ENCODE measurements at regions not wholly inside any gene's neighbourhood (a gene's known extent, or its start where the extent isn't known, plus 50 kb on each side); places are given as distances from the start of the nearest gene placed in this dataset.

- no peak overlapping the region for H3K4me3 ChIP-seq
- no peak for TF ChIP-seq CTCF (IDR thresholded peaks at IDR 0.05)
- TF ChIP-seq POLR2A (IDR thresholded peaks at IDR 0.05), result no peak
- H3K27me3 ChIP-seq, result no peaks in the 10 kb centered on the region
- no peak overlapping the region for H3K27ac ChIP-seq
- WGBS, 2 donors, result 51 to 52% methylated on average over 1 of the region's 1 CpG
- H3K4me1 ChIP-seq, result no peaks in the 10 kb centered on the region
- peaks cover 0 to 4% (median 0%) of the 10 kb centered on the region in 3 donors for H3K9me3 ChIP-seq
- no peaks in the 10 kb centered on the region for H3K36me3 ChIP-seq
- intact Hi-C loops (cut with DNase I), result no loop called here
- no peak for DNase-seq
These were observed 394.4 kb upstream of the PCDH20 start for GRCh38 chr13:61810065-61810464.

GRCh38 chr13:61797397-61797796 is 381.7 kb upstream of the PCDH20 start:
- Histone ChIP-seq H3K9me3 (no peaks in the 10 kb centered on the region), H3K4me1 (no peaks in the 10 kb centered on the region), H3K27me3 (no peaks in the 10 kb centered on the region), H3K27ac (no peak overlapping the region), H3K4me3 (no peak overlapping the region), H3K36me3 (no peaks in the 10 kb centered on the region)
- TF ChIP-seq POLR2A (IDR thresholded peaks at IDR 0.05) (no peak), CTCF (IDR thresholded peaks at IDR 0.05) (no peak)
- WGBS, 2 donors, result 86 to 96% methylated on average over 1 of the region's 1 CpG
- no peak for DNase-seq
- intact Hi-C loops (cut with DNase I), result no loop called here

GRCh38 chr13:61795580-61795979 is 379.9 kb upstream of the PCDH20 start:
- intact Hi-C loops (cut with DNase I), result no loop called here
- Histone ChIP-seq H3K27ac (no peak overlapping the region), H3K27me3 (no peaks in the 10 kb centered on the region), H3K4me1 (no peaks in the 10 kb centered on the region), H3K4me3 (no peak overlapping the region), H3K9me3 (no peaks in the 10 kb centered on the region), H3K36me3 (no peaks in the 10 kb centered on the region)
- no peak for TF ChIP-seq CTCF (IDR thresholded peaks at IDR 0.05)
- no peak for TF ChIP-seq POLR2A (IDR thresholded peaks at IDR 0.05)
- DNase-seq, result no peak
- WGBS, 2 donors, result 57 to 63% methylated on average over 1 of the region's 1 CpG

GRCh38 chr13:61779456-61779855 is 363.8 kb upstream of the PCDH20 start:
- no peak for DNase-seq
- 38 to 62% methylated on average over 3 of the region's 3 CpGs for WGBS, 2 donors
- H3K36me3 ChIP-seq, result no peaks in the 10 kb centered on the region
- H3K27ac ChIP-seq, result no peak overlapping the region
- no peak for TF ChIP-seq CTCF (IDR thresholded peaks at IDR 0.05)
- TF ChIP-seq POLR2A (IDR thresholded peaks at IDR 0.05), result no peak
- no peaks in the 10 kb centered on the region for H3K27me3 ChIP-seq
- H3K4me1 ChIP-seq, result no peaks in the 10 kb centered on the region
- H3K4me3 ChIP-seq, result no peak overlapping the region
- intact Hi-C loops (cut with DNase I), result no loop called here
- no peaks in the 10 kb centered on the region for H3K9me3 ChIP-seq

GRCh38 chr13:61778531-61778930 is 362.9 kb upstream of the PCDH20 start:
- Histone ChIP-seq H3K27me3 (no peaks in the 10 kb centered on the region), H3K9me3 (no peaks in the 10 kb centered on the region), H3K36me3 (no peaks in the 10 kb centered on the region), H3K27ac (no peak overlapping the region), H3K4me1 (no peaks in the 10 kb centered on the region), H3K4me3 (no peak overlapping the region)
- no peak for DNase-seq
- 63 to 69% methylated on average over 5 to 6 of the region's 6 CpGs for WGBS, 2 donors
- no peak for TF ChIP-seq CTCF (IDR thresholded peaks at IDR 0.05)
- TF ChIP-seq POLR2A (IDR thresholded peaks at IDR 0.05), result no peak
- intact Hi-C loops (cut with DNase I), result no loop called here
